DMS79 (cell line): ENCODE measurements at regions not wholly inside any gene's neighbourhood (a gene's known extent, or its start where the extent isn't known, plus 50 kb on each side); places are given as distances from the start of the nearest gene placed in this dataset.
"Not testable (repeated sequence)": the region's sequence is repeated elsewhere in the genome, so short reads cannot be mapped to it uniquely, and the experiment has no call there.

ENCODE experiments used
- DNase-seq: peaks from one replicate; lab custom pipeline; 2025; lab: John Stamatoyannopoulos, UW

DNA sequence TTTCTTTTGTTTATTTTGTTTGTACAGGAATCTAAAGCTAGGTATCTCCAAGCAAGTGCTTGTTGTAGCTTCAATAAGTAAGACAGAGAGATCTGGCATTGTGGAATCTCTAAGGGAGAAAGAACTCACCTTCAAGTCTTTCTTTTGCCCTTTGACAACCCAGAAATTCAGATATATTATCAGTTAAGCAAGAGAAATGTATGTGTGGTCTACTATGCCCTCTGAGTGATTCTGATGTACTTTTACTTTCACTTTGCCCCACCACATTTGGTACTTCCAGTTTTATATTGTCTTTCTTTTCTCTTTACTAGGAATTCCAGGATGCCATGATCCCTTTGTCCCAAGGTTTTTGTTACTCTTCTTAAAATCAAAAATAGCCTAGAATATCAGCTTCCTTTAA is 259.6 kb upstream of the PIK3C3 start:
- DNase-seq: no peak

DNA sequence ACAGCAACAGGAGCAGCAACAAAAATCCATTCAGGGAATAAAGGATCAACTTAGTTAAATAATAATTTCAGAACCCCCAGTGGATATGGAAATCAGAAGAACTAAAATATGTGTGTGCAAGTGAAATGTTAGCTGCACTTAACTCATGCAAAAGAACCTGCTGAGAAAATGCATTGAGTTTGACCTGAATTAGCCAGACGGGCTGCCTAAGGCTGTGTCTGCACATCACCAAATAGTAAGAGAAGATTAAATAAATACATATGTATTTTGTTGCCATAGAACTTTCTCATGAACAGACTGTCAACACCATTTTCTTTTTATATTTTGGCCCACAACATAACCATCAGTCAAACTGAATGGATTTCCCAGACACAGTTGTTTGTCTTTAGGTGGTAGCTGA is 262.0 kb upstream of the PIK3C3 start:
- DNase-seq: no peak

DNA sequence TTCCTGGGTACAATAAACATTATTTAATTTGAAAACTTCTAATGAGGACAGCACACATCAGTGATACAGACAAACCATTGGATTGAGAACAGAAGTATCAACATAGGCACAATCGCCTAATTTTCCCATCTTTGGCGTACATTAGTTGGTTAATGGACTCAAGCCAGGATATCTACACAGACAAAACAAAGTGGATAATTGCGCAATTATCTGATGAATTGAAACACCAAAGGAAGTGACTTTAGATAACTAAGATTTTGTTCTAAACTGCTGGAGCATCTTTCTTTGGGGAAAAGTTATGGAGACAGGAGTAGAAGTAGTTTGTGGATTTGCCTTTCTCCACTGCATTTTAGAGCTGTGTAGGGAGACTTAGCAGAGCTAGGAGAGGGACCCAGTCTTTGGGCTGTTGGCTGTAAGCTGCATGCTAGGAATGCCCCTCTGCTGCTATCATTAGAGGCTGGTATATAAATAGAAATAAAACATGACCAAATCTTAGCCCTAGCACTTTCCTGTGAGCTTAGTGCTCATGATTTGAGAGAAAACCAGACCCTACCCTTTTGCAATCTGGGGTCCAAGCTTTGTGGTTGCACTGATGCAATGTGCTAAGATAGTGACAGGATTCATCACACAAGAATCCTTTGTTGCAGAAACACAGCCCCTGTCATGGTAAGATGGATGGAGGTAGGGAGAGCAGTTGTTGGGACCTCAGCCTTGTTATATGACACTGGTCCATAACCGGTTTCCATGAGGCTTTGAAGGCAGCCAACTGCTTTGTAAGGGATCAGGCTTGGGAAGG is 264.5 kb upstream of the PIK3C3 start:
- DNase-seq: no peak

DNA sequence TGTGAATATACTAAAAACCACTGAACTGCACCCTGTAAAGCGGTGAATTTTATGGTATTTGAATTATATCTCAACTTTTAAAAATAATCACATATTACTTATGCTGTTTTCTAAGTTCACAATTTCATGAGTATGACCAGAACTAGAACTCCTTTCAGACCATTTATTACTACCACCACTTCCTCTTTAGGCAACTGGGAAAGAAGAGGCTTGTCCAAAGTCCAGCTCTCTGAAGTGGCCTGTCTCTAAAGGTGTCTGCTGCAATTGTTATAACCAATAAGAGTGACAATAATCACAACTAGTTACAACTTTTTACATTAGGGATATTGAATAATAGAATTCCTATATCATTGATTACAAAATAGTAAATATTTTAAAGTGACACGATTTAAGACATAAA is 267.9 kb upstream of the PIK3C3 start:
- DNase-seq: no peak

DNA sequence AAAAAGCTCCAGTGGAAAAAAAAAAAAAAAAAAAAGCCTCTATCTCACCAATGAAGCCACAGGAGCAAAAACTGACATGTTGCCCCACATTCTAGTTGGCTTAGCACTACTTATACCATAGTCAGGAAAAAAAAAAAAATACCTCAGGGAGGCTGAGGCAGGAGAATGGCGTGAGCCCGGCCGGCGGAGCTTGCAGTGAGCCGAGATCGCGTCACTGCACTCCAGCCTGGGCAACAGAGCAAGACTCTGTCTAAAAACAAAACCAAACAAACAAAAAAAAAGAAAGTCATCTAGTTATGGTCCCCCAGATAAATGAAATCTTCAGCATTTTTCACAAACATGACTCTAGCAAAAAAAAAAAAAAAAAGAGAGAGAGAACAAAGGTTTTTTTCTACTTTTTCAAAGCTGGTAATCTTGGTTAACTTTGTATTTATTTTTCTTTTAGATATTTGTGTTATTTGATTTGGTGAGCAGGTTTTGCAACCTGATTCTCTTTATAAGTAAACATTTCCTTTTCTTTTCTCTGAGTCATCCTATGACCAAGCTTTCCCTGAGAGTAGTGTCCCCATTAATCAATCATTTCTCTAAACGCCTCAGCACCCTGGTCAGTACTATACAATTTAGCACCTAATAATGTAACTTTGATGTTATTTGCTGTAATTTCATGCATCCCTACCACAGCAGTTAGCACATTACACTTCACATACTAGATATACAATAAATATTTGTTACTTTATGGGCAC is 273.7 kb upstream of the PIK3C3 start:
- no peak for DNase-seq

DNA sequence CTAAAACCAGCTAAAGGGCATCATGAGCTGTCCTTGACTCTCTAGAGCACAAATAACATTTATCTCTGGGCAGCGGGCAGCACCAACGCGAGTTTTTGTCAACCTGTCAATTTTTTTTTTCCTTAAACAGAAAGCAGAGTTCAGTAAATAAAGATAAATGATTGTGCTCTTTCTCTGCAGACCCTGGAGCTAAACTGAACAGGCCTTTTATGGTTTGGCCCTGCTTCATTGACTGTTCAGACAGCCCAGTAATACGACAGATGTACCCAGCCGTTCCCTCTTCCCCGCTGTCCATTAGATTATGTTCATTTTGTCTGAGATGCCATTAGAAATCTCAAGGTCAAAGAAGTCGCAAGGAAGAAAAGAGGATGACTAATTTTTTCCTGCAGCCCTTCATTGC is 280.5 kb upstream of the PIK3C3 start:
- DNase-seq: no peak

DNA sequence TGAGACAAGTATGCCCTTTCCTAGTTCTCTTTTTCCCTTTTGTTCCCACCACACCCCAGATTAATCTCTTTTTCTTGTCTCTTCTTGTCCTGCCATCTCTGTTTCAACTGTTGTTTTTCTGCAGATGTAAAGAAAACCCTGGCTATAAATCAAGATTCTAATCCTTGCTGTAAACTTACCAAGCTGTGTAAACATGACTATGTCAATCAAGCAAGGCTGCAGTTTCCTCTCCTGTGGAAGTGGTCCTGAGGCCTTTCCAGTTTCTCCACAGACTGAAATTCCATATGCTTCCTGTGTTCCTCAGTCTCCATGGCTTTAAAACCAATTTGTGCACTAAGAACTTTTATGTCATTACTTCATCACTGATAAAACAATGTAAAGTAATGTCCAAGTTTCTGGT is 288.8 kb upstream of the PIK3C3 start:
- DNase-seq: no peak

DNA sequence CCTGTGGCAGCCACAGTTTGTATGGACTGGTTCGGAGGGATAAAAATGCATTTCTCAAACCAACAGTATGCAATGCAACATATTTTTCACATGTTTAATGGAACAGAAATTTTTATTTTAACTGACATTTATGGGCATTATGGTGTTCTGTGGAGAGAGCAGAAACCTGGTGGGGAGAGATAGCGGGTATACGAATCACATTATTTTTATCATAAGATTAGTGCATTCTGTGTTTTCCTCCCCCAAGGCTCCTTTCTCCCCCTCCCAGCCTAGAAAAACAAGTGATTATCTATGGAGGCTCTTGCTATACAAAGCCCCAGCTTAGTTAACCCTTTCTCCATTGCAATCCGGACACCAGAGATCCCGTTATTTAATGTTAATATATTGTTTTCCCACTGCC is 289.8 kb upstream of the PIK3C3 start:
- DNase-seq: no peak

DNA sequence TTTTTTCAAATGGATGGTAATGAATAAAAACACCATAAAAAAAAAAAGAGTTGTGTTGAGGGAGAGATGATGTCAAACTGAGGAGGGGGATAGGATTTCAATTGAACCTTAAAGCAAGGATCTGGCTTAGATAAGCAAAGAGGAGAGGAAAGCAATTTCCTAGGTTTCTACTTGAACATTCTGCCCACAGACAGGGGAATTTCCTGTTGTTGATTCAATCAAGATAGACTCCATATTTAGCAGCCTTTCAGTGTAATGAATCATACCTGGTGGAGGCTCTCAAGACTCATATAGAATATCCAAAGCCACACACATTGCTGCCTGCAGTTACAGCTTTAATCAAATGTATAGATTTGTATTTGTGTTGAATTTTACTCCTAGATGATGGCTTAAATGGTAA is 294.4 kb upstream of the PIK3C3 start:
- no peak for DNase-seq

DNA sequence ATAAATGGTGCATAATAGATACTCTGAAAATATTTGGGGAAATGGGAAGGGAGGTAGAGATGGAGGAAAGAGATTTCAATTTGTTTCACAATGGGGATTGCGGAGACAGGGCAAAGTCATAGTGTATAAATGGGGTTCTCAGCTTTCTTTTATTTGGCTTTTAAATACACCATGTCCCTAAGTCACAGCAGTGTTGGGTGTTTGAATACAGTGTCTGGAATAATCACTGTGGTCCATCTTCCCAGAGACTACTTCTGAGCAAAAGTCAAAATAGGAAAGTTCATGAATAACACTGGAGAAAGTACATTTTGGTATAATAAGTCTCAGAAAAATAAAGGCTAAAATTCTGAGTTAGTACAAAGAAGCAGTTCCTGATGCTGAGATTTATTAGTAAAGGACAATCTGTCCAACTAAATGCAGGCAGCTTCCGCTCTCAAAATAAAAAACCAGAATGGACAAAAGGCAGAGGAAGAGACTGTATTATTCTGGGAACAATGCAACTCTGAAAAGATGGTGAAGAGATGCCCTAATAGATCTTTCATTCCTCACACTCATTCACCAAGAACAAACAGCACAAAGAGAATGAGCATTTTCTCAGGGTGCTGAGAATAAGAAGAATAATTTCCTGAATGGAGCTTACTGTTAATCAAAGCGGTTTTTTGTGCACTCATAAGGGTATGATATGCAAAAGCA is 295.4 kb upstream of the PIK3C3 start:
- no peak for DNase-seq

DNA sequence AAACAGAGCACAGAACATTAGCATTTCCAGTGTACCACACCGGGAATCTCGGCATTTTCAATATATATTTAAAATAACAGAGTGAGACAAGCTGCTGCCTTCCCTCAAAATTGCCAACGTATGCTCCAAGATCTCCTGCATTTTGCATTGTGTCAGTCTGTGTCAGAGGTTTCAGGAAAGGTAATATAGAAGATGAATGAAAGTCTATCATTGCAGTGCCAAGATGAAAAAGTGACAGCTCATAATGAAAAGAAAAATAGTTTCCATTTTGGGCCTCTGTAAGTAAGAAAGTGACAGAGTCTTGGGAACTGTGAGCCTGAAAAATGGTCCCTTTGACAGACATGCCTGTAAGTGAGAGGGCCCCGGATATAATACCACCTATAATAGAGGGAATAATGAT is 297.8 kb upstream of the PIK3C3 start:
- no peak for DNase-seq

DNA sequence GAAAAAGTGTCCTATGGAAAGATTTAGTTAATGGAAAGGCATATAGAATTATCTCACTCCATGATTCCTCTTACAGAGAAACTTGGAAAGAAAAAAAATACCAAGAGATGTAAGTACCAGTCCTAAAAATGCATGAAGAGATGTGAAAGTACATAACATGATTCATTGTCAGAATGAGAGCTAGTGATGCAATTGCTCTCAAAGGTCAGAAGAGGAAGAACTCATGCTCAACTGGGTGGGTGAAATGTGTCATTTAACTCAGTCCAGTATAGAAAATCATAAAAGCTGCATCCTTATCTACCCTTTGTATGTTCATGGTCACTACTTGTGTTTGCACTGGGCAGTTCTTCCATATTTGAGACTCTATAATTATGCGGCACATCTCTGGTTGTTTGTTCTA is 300.0 kb upstream of the PIK3C3 start:
- no peak for DNase-seq

DNA sequence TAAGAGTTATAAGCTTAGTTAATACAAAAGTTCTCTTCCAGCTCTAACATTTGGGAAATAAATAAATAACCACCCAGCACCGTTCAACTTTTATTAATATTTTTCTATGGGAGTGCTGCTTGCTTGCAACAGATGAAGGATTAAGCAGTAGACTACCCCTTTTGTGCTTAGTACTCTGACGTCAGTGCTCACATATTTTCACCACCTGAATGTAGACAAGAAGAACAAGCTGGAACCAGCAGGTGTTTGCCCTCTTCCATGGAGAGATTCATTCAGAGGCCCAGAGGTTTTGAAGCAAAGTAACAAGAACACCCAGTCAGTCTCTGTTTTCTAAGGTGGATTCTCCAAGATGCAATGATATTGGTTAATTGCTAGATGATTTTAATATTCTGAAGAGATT is 307.1 kb upstream of the PIK3C3 start:
- no peak for DNase-seq

DNA sequence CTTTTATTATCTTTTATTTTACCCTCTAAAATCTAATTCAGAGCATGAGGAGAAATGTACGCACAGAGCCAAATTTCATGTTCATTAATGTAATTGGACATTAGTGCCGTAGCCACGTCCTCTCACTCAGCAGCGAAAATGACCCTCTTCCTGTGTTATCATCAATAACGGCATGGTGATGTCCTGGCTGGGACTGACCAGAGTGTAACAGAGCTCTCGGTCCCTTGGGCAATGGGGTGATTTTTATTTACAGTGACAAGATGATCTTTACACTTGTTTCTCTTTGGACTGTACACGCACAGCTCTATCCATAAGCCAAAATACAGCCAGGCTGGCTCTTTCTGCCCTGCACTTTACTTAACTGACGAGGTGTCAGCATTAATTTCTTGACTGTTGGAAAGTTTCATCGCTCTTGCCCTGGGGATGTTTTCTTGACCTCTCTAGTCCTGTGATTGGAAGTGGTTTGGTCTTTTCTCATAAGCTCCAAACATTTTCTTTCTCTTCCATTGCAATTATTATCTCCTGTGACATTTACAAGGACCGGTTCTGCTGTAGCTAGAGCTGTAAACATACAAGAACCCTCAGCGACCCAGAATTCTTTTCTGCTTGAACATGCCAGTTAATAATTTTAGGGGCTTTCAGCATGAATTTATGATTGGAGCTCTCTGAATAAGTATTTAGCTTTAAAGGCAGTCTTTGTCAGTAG is 308.0 kb upstream of the PIK3C3 start:
- DNase-seq: no peak

DNA sequence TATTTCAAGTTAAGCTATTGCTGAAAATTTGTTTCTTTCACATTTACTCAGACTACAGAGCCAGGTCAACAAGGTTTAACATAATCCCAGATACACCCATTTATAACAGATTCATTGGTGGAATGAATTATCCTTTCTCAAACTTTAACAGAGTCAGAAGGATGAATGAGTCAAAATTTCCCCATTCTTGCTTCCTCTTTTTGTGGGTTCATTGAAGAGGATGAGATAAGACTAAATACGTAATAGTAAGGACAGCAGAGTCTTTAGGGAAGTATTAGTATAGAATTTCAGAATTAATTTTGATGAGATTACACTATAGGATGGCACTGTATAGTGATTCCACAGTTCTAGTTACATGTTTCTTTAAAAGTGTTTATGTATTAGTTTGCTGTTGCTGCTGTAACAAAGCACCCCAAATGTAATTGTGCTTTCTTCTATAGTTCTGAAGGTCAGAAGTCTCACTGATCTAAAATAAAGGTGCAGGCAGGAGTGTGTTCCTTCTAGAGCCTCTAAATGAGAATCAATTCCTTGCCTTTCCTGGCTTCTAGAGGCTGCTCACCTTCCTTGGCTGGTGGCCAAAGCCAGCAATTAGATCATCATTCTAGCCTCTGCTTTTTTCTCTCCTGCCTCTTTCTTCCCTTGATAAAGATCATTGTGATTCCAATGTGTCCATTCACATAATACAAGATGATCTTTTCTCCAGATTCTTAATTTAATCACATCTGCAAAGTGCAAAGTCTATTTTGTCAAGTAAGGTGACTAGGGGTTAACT is 309.3 kb upstream of the PIK3C3 start:
- DNase-seq: no peak

DNA sequence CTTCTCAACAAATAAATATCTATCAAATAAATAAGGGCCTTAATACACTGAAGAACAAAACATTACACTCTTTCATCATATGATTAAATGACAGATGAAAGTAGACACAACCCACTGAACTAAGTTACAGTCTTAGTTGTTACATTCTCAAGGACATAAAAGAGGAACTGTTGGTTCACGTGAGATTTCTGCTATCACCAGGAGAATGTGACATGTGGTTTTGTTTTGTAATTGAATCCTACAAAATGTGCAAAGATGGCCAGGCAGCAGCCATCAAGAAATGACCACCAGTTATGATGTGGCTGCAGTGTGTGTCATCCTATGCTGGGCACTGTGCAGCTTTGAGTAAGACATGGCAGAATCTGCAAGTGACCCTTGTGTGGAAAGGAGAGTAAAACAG is 310.6 kb upstream of the PIK3C3 start:
- DNase-seq: no peak

DNA sequence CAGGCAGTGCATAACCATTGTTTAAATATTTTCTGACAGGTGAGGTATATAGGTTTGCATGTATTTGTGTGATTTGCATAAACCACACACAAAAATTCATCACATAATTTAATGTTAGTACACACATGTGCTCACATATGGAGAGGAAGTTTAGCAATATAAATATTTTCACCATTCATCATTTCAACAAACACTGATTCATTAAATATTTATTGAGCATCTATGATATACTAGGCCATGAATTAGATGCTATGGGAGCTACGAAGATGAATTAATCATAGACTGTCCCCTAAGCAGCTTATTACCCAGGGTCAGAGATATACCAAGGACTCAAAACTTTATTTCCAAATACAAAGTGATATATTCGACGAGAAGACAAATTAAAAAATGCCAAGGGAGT is 311.6 kb upstream of the PIK3C3 start:
- no peak for DNase-seq

DNA sequence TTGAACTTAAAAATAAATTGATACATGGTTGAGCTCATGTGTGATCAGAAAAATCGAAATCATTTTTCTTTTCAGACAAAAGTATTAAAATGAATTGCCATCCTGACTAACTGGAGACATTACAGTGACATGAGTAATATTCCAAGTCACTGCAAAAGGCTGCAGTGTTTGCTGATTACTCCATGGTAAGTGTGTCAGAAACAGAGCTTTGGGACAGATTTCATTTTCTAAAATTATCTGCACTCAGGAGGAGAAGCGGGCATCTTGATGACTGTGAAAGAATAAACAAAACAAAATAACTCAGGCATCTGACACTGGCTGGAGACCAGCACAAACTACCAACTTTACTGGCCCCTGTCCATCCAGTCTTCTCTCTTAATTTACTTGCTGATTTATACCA is 312.3 kb upstream of the PIK3C3 start:
- DNase-seq: no peak

DNA sequence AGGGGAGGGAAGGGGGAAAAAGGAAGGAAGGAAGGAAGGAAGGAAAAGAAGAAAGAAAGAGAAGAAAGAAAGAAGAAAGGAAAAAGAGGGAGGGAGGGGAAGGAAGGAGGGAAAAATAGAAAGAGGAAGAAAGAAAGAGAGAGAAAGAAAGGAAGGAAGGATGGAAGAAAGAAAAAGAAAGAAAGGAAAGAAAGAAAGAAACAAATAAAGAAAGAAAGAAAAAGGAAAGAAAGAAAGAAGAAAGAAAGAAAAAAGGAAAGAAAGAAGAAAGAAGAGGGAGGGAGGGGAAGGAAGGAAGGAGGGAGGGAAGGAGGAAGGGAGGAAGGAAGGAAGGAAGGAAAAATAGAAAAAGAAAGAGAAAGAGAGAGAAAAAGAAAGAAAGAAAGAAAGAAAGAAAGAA is 315.8 kb upstream of the PIK3C3 start:
- no peak for DNase-seq

DNA sequence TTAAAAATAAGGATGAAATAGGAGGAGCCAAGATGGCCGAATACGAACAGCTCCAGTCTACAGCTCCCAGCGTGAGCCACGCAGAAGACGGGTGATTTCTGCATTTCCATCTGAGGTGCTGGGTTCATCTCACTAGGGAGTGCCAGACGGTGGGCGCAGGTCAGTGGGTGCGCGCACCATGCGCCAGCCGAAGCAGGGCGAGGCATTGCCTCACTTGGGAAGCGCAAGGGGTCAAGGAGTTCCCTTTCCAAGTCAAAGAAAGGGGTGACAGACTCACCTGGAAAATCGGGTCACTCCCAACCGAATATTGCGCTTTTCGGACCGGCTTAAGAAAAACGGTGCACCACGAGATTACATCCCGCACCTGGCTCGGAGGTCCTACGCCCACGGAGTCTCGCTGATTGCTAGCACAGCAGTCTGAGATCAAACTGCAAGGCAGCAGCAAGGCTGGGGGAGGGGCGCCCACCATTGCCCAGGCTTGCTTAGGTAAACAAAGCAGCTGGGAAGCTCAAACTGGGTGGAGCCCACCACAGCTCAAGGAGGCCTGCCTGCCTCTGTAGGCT is 323.2 kb upstream of the PIK3C3 start:
- DNase-seq: not testable (repeated sequence)

DNA sequence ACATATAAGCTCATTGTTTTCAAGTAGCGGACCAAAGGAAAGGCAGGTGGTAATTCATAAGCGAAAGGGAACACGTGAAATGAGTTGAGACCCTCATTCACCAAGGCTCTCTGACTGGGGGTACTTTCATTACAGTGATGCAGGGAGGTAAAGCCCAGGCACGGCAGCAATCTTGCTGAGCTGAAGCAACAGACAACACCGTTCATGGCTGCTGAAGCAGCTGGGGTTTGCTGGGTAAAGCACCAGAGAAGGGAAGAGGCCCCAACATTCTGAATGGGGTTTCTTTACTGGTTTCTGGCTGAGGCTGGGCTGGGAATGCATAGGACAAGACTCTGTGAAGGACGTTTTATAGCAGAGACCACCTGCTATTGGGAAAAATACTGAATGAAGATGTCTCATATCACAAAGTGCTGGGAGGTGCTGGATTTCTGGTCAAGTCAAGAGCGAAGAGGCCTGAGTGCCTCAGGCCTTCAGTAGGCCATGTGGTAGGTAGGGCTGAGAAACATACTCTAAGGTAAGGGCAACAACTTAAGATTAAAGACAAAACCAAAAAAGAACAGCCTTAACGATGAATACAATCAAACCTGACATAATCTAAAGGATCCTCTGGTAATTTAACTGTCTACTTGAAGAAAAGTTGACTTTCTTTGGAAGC is 324.7 kb upstream of the PIK3C3 start:
- DNase-seq: no peak
